ENCODE measurements at regions not wholly inside any gene's neighbourhood (a gene's known extent, or its start where the extent isn't known, plus 50 kb on each side); places are given as distances from the start of the nearest gene placed in this dataset.

DNA sequence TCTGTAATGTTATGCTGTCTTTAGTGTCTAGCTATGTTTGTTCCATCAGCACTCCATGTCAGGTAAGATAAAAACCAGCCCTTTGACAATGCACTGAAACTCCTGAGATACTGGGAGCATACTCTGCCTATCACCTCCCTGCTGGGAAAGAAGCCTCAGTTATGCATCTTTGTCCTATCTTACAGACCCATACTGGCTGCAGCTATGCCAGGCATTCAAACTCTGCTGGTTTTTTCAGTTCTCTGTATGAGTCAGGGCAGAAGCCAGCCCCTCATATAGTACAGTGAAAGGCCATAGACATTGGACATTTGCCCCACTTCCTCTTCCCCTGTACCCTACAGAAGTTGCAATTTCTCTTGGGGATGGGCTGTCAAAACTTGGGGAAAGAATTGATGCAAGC, 181.1 kb upstream of the RGPD4 start:
- Mint-ChIP-seq H3K27ac (ENCODE audit: unreplicated experiment) (no peak overlapping the region), H3K4me3 (ENCODE audit: low read depth, unreplicated experiment) (no peak overlapping the region), H3K27me3 (ENCODE audit: unreplicated experiment) (no peaks in the 10 kb centered on the region), H3K36me3 (ENCODE audit: insufficient read depth, unreplicated experiment) (no peaks in the 10 kb centered on the region), H3K9me3 (ENCODE audit: low read depth, unreplicated experiment) (peaks cover 11% of the 10 kb centered on the region), H3K4me1 (ENCODE audit: low read depth, unreplicated experiment) (no peaks in the 10 kb centered on the region)
- DNase-seq: no peak
- intact Hi-C loops (cut with micrococcal nuclease; ENCODE audit: unreplicated experiment): no loop called here
- CTCF ChIA-PET: no interaction called here
- no TSS peak for BruUV-seq (replicated peaks)
- TF ChIP-seq CTCF (IDR thresholded peaks at IDR 0.05; ENCODE audit: unreplicated experiment): no peak

DNA sequence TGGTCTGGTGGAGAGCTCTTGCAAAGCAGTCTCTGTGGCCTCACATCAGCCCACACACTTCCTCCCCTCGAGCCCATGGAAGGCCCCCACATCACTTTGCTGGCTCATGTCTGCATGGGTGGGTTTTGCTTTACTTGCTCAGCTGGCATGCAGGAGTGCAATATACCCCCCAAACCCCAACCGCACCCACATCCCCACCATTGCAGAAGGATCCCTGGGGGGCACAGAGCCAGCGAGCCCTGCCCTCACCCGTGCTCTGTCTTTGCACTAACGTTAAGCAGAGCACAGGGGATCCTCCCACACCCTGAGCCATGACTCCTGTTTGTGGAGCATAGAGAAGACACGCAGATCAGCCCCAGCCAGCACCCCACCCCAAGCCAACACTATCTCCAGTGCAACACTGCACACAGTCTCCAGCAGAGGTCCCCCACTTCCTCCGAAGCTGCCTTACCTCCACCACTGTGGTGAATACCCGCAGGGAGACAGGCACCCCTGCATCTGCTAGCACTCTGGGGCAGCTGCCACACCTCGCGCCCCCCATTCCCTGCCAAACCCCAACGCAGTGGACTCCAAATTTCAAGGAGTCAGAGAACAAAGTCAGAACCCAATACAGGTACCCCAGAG, 177.8 kb upstream of the RGPD4 start:
- no peaks in the 10 kb centered on the region for H3K27me3 Mint-ChIP-seq (ENCODE audit: unreplicated experiment)
- DNase-seq: no peak
- no peak overlapping the region for H3K4me3 Mint-ChIP-seq (ENCODE audit: low read depth, unreplicated experiment)
- no peaks in the 10 kb centered on the region for H3K36me3 Mint-ChIP-seq (ENCODE audit: insufficient read depth, unreplicated experiment)
- H3K27ac Mint-ChIP-seq (ENCODE audit: unreplicated experiment): no peak overlapping the region
- BruUV-seq (replicated peaks): no TSS peak
- peaks cover 4% of the 10 kb centered on the region for H3K9me3 Mint-ChIP-seq (ENCODE audit: low read depth, unreplicated experiment)
- no peak for TF ChIP-seq CTCF (IDR thresholded peaks at IDR 0.05; ENCODE audit: unreplicated experiment)
- CTCF ChIA-PET: no interaction called here
- intact Hi-C loops (cut with micrococcal nuclease; ENCODE audit: unreplicated experiment): no loop called here
- no peaks in the 10 kb centered on the region for H3K4me1 Mint-ChIP-seq (ENCODE audit: low read depth, unreplicated experiment)

DNA sequence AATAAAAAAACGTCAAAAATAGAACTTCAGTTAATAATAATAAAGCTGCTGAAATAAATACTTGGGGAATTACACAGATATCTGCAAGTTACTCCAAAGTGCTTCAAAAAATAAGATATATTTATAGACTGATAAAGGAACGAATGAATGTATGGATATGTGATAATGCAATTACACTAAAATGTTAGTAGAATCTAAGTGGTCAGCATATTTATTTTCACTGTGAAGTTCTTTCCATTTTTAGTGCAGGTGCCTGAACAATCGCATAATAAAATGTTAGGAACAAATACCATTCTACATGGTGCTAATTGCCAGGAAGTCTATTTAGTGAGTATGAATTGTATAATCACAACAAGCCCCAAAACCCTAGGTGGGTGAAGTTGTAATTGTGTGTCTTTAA, 169.6 kb upstream of the RGPD4 start:
- Mint-ChIP-seq H3K36me3 (ENCODE audit: insufficient read depth, unreplicated experiment) (no peaks in the 10 kb centered on the region), H3K27me3 (ENCODE audit: unreplicated experiment) (no peaks in the 10 kb centered on the region), H3K9me3 (ENCODE audit: low read depth, unreplicated experiment) (no peaks in the 10 kb centered on the region), H3K4me1 (ENCODE audit: low read depth, unreplicated experiment) (no peaks in the 10 kb centered on the region), H3K4me3 (ENCODE audit: low read depth, unreplicated experiment) (no peak overlapping the region), H3K27ac (ENCODE audit: unreplicated experiment) (no peak overlapping the region)
- no peak for DNase-seq
- no peak for TF ChIP-seq CTCF (IDR thresholded peaks at IDR 0.05; ENCODE audit: unreplicated experiment)
- BruUV-seq (replicated peaks): no TSS peak
- CTCF ChIA-PET: no interaction called here
- intact Hi-C loops (cut with micrococcal nuclease; ENCODE audit: unreplicated experiment): no loop called here

GRCh38 chr2:107663632-107664031, 163.1 kb upstream of the RGPD4 start:
- CTCF ChIA-PET: no interaction called here
- no peaks in the 10 kb centered on the region for H3K36me3 Mint-ChIP-seq (ENCODE audit: insufficient read depth, unreplicated experiment)
- TF ChIP-seq CTCF (IDR thresholded peaks at IDR 0.05; ENCODE audit: unreplicated experiment): no peak
- no peak overlapping the region for H3K27ac Mint-ChIP-seq (ENCODE audit: unreplicated experiment)
- no peaks in the 10 kb centered on the region for H3K4me1 Mint-ChIP-seq (ENCODE audit: low read depth, unreplicated experiment)
- no peak for DNase-seq
- no peaks in the 10 kb centered on the region for H3K27me3 Mint-ChIP-seq (ENCODE audit: unreplicated experiment)
- H3K4me3 Mint-ChIP-seq (ENCODE audit: low read depth, unreplicated experiment): no peak overlapping the region
- H3K9me3 Mint-ChIP-seq (ENCODE audit: low read depth, unreplicated experiment): peaks cover 4% of the 10 kb centered on the region
- intact Hi-C loops (cut with micrococcal nuclease; ENCODE audit: unreplicated experiment): no loop called here
- no TSS peak for BruUV-seq (replicated peaks)
